ENCODE measurements at regions not wholly inside any gene's neighbourhood (a gene's known extent, or its start where the extent isn't known, plus 50 kb on each side); places are given as distances from the start of the nearest gene placed in this dataset.

DNA sequence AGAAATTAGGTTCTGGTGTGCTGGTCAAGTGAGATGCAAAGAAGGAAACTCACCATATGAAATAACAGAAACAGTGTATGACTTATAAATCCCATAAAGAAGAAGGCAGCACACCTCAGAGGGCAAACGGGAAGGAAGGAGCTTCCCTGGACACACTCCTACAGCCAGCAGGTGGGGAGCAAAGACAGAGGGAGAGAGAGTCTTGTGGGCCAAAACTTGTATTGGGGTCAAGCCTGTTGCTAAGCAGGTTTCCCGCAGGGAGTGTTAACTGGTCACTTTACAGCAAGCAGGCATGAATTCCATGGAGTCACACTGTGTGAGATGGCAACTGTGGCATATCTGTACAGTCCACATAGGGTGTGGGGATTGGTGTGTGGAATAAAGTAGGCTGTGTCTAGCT is 222.9 kb upstream of the NDN start:
- DNase-seq (ENCODE audit: low read depth): no peak
- H3K4me3 ChIP-seq (ENCODE audit: low read depth, low read length): no peak overlapping the region
- TF ChIP-seq, protein P1, sequence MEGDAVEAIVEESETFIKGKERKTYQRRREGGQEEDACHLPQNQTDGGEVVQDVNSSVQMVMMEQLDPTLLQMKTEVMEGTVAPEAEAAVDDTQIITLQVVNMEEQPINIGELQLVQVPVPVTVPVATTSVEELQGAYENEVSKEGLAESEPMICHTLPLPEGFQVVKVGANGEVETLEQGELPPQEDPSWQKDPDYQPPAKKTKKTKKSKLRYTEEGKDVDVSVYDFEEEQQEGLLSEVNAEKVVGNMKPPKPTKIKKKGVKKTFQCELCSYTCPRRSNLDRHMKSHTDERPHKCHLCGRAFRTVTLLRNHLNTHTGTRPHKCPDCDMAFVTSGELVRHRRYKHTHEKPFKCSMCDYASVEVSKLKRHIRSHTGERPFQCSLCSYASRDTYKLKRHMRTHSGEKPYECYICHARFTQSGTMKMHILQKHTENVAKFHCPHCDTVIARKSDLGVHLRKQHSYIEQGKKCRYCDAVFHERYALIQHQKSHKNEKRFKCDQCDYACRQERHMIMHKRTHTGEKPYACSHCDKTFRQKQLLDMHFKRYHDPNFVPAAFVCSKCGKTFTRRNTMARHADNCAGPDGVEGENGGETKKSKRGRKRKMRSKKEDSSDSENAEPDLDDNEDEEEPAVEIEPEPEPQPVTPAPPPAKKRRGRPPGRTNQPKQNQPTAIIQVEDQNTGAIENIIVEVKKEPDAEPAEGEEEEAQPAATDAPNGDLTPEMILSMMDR (IDR thresholded peaks at IDR 0.05; ENCODE audit: control insufficient read depth, extremely low read depth, insufficient read depth): no peak

DNA sequence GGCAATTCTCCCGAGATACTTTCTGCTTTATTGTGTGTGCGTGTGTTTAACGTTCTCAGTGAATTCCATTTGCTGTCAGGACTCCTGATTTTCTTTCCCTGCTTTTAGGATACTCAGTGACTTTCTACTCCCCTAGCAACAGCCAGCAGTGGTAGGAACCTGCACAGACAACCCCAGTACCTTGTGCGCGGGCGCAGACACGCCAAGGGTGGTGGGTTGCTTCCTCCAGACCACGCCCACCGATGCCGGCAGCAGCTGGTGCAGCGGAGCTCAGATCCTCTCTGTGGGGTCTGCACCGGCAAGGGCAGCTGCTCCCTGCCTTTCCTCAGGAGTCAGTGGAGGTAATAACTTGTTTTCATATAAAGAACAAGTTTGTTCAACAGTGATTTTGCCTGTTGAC is 225.1 kb upstream of the NDN start:
- TF ChIP-seq, protein P1 (IDR thresholded peaks at IDR 0.05; ENCODE audit: control insufficient read depth, extremely low read depth, insufficient read depth): no peak
- DNase-seq (ENCODE audit: low read depth): no peak
- H3K4me3 ChIP-seq (ENCODE audit: low read depth, low read length): no peak overlapping the region

DNA sequence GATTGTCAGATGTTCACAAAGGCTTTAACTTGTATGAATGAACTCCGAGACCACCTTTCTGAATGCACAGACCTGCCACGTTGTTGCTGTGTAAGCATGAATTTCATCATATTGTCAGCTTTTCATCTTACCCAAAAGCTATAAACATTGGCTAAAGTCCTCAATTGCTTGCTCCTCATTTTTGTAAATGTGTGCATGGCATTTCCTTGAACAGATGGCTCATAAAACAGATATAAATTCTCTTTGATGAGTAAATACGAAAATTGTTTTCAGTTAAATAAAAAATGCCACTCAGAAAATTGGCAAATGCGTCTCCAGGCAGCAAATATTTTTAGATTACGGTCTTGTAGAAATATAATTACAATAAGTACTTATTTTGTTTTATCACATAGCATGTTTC is 226.0 kb upstream of the NDN start:
- TF ChIP-seq, protein P1 (IDR thresholded peaks at IDR 0.05; ENCODE audit: control insufficient read depth, extremely low read depth, insufficient read depth): no peak
- H3K4me3 ChIP-seq (ENCODE audit: low read depth, low read length): no peak overlapping the region
- DNase-seq (ENCODE audit: low read depth): no peak

DNA sequence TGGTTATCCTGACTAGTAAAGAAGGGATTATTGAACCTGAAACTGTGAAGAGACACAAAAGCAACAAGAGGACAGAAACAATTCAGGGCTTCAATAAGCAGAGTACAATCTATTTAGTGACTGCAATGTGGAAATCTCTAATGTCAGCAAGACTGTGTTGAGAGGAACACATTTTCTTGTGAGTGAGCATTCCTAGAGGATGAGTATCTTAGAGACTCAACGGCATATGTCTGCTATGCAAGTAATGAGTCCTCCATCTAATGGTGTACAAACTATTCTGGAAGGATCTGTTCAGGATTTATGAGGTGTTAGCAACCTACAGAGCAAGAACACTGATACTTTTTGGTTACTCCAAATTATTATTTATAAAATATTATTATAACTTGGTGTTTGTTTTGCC is 226.5 kb upstream of the NDN start:
- TF ChIP-seq, protein P1 (IDR thresholded peaks at IDR 0.05; ENCODE audit: control insufficient read depth, extremely low read depth, insufficient read depth): no peak
- no peak for DNase-seq (ENCODE audit: low read depth)
- no peak overlapping the region for H3K4me3 ChIP-seq (ENCODE audit: low read depth, low read length)

DNA sequence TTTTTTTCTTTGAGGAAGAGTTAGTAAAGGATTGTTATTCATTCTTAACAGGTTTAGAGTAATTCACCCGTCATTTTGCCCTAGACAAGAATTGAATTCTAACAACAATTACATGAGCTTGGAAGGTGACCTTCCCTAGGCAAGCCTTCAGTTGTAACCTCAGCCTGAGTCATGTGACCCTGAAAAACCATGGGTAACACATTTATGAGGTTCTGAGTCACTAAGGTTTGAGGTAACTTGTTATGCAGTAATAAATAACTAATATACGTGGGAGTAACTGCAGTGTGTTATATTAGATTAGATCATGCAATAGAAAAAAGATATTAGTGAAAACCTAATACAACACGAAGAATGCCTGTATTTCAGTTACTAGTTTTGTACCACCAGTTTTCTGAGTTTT is 237.6 kb upstream of the NDN start:
- TF ChIP-seq, protein P1 (IDR thresholded peaks at IDR 0.05; ENCODE audit: control insufficient read depth, extremely low read depth, insufficient read depth): no peak
- no peak overlapping the region for H3K4me3 ChIP-seq (ENCODE audit: low read depth, low read length)
- no peak for DNase-seq (ENCODE audit: low read depth)

DNA sequence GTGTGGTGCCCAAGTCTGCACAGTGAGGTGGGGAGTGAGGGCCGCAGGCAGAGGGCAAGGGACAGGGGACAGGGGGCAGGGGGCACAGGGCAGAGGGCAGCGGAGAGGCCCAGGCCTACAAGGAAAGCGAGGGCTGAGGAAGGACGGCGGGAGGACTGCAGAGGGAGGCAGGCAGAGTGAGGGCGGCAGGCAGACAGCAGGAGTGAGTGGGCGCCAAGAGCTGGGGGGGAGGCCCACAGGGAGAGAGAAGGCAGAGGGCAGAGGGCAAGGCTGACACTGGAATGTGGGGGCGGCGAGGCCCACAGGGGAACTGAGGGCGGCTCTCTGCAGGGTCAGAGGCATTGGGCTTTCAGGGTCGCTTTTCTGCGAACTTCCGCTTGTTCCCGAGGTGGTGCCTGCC is 267.8 kb upstream of the NDN start:
- TF ChIP-seq, protein P1 (IDR thresholded peaks at IDR 0.05; ENCODE audit: control insufficient read depth, extremely low read depth, insufficient read depth): no peak
- no peak for DNase-seq (ENCODE audit: low read depth)
- H3K4me3 ChIP-seq (ENCODE audit: low read depth, low read length): no peak overlapping the region

DNA sequence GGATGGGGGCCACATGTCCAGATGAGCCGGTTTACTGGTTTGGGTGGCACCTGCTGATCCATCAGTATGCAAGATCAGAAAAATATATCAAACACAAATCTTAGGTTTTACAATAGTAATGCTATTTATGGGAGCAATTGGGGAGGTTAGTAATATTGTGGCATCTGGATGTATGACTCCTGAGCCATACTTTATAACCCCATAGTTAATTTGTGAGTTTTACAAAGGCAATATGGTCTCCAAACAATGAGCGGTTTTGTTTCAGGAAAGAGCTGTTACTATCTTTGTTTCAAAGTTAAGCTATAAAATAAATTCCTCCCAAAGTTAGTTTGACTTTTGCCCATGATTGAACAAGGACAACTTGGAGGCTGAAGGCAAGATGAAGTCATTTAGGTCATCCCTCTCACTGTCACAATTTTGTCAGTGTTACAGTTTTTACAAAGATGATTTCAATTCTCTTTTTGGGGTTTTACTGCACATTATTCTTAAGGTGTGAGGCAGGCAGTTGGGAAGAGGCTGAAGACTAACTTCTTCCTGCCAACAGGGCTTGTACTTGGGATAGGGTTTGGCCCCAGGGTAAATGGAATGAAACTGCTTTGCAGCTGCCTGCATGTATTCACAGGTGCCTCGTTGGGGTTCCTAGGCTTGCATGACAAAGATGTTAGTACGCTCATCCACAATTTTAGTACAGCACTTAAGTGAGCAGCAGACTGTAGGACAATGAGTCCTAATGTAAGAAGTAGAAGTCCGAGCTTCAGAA is 296.6 kb upstream of the NDN start:
- H3K4me3 ChIP-seq (ENCODE audit: low read depth, low read length): no peak overlapping the region
- DNase-seq (ENCODE audit: low read depth): no peak
- TF ChIP-seq, protein P1 (IDR thresholded peaks at IDR 0.05; ENCODE audit: control insufficient read depth, extremely low read depth, insufficient read depth): no peak

All from LNCaP clone FGC (cell line).